HG03139 (cell line): ENCODE measurements at regions not wholly inside any gene's neighbourhood (a gene's known extent, or its start where the extent isn't known, plus 50 kb on each side); places are given as distances from the start of the nearest gene placed in this dataset.
"Not testable (repeated sequence)": the region's sequence is repeated elsewhere in the genome, so short reads cannot be mapped to it uniquely, and the experiment has no call there.

Experiments
- ATAC-seq: cut with Tn5 transposase; IDR thresholded peaks from one replicate; pipeline ENCODE4 v1.9.1; 2021; ENCODE audit not compliant: unreplicated experiment

DNA sequence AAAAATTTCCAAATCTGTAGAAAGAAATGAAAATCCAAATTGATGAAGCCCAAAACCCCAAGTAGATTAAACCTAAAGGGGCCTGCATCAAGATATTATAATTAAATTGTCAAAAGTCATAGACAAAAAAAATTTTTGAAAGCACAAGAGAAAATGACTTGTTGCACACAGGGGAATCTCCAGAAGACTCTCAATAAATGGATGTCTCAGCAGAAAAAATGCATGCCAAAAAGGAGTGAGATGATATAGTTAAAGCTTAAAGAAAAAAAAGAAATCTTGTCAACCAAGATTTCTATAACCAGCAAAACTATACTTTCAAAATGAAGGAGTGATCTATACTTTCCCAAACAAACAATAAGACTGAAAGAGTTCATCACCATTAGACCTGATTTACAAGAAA is 393.2 kb upstream of the SPAG17 start:
- ATAC-seq = no peak

DNA sequence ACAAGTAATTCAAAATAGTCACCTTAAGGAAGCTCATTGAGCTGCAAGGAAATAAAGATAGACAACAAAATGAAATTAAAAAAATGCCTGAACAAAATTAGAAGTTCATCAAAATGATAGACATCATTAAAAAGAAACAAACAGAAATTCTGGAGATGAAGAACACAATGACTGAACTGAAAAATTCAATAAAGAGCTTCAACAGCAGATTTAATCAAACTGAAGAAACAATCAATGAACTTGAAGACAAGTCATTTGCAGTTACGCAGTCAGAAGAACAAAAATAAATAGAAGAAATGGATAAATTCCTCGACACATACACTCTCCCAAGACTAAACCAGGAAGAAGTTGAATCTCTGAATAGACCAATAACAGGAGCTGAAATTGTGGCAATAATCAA is 390.0 kb upstream of the SPAG17 start:
- ATAC-seq = no peak

DNA sequence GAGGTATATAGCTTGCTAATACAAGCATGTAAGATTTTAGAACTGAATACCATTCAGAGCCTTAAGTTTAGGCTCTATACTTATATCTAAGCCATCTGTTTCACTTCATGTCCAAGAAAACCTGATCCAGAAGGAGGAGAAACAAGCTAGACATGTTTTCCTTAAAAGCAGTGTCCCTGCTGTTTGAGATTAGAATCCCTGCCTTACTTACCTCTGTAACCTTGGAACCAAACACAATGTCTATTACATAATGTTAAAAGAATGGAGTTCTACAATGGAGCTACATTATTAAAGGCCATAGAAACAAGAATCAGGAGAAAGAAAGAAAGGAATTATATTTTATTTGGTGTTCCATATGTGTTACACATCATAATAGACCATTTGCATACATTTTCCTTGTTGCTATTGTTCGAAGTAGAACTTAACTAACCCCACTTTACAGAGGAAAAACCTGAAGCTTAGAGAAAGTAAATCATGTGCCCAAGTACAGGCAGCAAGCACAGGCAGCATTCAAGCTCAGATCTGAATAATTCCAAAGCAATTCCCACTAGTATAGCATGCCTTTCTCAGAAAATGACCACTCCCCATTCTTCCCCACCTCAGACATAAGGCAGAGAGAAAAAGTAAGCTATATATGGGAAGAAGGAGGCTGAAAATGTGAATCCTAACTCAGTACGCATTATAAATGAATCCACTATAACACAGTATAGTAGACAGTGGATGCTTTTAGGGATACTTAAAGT is 380.1 kb upstream of the SPAG17 start:
- no peak for ATAC-seq

DNA sequence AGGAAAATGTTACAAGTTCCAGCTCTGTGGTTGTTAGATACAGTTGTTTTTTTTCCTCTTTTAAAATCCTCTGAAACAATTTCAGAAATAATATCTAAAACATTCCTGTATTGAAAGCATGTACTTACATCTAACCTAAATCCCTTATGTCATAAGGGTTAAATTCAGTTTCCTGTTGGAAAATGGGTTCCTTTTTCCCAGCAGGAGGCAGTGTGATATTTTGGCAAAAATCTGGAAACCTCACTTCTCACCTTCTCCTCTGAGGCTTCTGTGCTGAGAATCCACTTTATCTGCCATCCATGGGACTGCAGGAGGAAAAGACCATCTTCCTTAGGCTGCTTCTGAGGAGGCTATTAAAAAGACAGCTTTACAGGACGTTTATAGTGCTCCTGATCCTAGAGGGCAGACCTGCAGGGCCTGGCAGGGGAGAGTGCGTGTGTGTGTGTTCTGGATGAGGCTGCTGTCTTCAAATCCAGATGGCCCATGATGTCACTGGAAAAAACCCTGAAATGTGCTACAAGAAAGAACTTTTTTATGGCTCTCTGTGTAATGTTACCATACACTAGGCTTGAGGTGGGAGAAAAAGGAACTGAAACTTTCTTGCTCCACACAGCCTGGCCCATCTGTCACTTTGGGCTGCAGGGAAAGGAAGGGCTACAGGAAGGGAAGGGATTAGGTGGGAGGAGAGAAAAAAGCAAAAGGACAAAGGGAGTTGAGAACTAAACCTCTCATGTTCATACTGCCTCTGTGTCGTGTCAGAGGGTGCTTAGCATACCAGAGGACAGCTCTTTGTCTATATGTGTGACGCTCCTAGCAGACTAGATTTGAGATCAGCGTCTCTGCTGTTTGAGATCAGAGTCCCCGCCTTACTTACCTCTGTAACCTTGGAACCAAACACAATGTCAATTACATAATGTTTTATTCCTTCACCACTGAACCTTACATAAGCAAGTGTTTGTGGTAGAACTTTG is 379.2 kb upstream of the SPAG17 start:
- no peak for ATAC-seq

DNA sequence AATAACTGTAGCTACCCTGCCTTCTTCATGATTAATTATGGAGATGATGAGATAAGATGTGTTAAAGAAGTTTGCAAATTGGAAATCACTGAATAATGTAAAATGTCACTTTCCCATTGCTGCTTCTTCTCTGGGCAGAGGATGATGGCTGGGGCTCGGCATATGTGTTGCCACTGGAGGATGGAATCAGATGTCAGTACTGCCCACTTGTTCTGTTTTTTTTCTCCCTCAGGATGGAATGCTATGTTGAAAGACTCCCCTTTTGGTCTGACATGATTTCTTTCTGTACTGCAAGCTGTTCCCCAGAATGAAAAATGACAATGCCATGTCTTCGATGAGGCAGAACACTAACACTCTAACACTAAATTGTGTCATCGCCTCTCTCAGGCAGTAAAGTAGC is 373.9 kb upstream of the SPAG17 start:
- ATAC-seq = no peak

DNA sequence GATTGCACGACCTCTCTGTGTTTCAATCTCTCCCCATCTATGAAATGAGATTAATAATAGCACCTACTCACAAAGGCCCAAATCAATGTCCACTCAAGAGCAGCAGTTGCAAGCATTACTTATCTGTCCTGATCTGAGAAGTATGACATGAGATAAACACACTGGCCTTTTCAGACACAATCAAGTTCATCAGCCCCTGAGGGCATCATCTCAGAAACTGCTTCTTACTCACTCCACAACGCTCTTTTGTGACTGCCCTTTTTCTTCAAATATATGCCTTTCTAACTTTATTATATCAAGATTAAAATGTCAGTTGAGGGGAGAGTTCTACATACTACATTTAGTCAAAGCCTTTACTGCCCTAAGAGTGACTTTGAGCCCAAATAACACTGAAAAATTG is 371.9 kb upstream of the SPAG17 start:
- no peak for ATAC-seq

DNA sequence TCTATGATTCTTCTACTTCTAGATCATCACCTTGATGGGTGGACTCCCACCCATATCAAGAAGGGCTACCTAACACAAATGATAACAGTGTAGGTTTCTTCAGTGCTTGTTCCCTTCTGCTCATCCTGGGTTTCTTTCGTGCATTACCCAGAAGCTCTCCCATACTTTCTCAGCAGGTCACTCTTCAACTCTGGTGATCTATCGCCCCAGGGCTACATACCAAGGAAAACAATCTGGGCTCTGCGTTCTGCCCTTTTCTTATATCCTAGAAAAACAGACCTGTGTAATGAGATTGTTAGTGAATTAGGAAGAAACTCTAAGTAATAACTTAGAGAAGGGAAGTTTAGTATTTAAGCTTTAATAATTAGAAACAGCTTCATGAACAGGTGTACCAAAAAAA is 370.6 kb upstream of the SPAG17 start:
- no peak for ATAC-seq

DNA sequence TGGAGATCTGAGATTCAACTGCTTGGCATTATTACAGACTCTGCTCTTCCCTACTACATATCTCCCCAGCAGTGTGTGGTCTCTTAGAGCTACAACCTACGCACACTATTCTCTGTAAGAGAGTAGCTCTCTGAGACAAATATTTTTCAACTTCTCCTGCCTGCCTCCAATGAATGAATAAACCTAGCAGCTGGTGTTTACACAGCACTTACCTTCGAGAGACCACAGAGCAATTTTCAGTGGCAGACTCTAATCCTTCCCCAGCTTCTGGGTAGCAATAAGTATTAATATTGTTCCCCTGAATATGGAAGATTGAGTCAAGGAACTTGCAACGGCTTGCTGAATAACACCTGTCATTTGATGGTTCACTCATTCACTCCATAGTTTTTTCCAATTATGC is 350.9 kb upstream of the SPAG17 start:
- ATAC-seq = no peak

DNA sequence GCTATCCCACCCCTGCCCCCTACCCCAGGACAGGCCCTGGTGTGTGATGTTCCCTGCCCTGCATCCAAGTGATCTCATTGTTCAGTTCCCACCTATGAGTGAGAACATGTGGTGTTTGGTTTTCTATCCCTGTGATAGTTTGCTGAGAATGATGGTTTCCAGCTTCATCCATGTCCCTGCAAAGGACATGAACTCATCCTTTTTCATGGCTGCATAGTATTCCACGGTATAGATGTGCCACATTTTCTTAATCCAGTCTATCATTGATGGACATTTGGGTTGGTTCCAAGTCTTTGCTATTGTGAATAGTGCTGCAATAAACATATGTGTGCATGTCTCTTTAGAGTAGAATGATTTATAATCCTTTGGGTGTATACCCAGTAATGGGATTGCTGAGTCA is 326.9 kb upstream of the SPAG17 start:
- ATAC-seq = not testable (repeated sequence)

DNA sequence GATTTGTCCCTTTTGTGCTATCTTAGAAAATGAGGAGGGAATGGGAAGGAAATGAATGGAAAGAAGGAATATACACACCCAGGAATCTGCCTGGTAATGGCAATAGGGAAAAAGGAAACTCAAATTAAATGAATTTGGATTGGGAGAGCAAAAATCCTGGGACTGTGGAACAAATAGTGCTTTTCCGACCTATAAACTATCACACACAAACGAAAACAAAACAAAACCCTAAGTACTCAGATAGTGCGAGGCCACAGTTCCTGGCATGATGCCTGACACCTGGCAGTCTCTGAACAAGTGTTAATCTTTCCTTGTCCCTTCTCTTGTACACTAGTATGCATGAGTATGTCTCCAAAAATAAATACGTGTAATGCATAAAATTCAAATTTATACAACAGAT is 319.8 kb upstream of the SPAG17 start:
- no peak for ATAC-seq

DNA sequence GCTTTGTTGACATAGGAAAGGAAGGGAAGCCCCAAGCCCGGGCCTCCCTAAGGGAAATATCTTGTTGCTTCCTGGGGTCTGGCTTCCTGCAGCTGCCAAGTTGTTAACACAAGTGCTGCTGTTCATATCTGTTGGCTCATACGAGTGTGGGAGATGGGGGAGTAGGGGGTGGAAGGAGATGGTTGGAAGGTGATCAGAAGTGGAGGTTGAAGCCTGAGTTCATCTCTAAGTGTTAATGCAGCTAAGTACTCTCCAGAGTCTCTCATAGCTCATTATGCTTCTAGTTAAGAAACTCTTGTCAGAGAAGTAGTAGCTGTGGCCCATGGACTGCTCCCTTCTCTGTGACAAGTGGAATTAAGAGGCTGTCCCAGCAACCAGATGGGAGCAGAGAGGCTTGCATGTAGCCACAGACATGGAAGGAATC is 319.2 kb upstream of the SPAG17 start:
- no peak for ATAC-seq

DNA sequence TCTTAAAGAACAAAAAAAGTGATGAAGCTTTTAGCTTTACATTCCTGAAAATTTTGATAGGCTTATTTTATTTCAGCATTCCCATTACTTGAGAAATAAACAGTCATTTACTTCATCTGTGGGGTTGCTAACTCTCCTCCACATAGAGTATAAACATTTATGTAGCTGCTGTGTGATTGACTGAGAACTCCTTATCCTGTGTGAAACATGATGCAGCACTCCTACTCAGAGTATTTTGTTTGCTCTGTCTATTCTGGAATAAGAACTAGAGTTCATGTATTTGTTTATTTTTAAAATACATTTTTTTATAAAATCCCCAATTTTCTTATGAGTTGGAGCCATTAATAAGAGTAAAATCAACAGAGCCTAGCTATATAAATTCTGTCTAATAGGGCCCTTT is 318.7 kb upstream of the SPAG17 start:
- no peak for ATAC-seq

DNA sequence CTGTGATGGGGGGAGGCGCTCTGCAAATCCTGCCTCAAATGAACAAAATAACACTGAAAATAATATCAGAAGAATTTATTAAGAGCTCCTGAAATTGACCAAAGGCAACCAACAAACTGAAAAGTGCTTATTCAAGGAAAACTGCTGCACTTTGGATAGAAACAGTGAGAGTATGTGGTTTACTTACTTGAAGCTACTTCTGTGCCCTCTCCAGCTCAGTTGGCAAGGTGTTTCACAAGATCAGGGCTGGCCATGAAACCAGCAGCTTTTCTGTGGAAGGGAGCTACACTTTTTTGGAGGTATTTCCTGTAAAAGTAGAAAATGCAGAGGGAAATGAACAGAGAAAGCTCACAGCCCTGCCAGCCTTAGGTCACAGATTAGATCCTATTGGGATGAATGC is 310.0 kb upstream of the SPAG17 start:
- no peak for ATAC-seq

DNA sequence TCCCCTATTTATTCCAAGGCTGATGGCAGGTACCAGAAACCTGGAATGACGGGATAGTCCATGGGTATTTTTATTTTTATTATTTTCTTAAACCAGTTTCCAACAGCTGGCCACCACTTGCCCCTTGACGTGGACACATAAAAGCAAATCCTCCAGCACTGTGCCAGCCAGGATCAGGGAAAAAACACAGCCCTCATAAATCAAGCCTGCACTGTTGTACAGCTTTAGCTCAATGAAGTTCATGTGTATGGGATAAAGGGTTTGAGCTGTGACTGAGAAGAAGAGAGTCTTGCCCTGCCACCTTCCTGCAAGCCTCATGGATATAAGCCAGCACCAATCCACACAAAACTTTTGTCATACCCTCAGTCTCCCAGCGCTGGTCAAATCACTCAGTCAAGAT is 303.8 kb upstream of the SPAG17 start:
- ATAC-seq = no peak

DNA sequence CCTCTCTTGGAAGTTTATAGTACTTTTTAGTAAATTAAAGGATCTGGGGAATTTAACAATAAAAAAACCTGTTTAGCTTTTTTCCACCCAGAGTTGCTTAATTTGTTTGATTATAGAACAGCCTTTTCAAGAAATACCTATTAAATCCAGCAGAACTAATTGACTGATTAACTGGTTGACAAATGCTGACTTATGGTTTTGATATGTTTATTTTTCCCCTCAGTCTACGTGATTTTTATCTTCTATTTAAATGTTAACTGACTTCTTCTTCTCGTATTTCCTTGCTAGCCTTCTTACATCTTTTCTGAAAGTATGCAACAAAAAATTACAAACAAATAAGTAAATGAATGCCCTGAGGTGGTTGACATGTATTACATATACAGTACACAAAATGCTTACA is 302.9 kb upstream of the SPAG17 start:
- no peak for ATAC-seq

DNA sequence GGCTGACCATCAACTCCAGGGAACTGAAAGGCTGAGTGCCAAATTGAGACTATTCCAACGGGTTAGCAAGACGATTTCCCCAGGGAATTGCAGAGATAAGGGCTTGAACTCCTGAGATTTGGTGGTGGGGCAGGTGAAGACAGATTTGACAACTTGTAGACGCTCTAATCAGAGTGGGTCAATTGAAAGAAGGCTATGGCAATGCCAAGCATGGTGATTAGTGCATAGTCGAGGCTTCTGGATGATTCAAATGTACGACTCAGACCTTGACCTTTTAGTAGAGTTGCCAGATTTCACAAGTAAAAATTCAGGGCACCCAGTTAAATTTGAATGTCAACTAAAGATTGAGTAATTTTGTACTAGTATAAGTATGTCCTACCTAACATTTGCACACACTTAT is 302.1 kb upstream of the SPAG17 start:
- no peak for ATAC-seq

DNA sequence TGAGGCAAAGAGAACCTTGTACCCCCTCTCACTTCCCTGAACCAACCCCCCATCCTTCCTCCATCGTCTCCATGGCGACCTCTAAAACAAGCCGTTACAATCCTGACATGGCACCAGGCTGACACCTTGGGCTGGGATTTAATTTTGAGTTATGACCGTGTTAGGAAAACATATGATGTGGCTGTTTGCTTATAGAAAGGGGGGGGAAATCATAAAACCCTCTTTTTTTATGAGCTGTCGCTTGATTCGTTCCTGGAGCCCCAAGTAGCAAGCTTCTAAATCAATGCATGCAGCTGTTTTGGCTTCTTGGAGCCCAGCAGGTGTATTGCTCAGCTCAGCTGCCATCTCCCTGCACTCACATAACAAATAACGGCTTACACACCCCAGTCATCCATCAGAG is 301.2 kb upstream of the SPAG17 start:
- ATAC-seq = no peak

DNA sequence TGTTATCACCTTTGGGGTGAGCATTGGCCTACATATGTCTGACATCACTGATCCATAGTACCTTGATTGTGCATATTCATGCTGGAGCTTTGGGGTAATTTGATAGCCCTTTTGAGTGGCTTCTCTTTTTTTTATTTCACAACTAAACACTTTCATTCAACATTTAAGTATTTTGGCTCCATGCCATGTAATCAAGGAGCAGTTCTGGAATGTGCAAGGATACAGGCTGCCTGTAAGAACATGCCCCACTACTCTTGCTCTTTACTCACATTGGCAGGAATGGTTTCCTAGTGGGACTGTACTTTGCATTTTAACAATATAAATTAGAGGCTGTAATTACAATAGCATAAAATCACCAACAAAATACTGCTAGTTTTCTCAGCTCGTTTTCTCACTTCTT is 300.7 kb upstream of the SPAG17 start:
- ATAC-seq = no peak

DNA sequence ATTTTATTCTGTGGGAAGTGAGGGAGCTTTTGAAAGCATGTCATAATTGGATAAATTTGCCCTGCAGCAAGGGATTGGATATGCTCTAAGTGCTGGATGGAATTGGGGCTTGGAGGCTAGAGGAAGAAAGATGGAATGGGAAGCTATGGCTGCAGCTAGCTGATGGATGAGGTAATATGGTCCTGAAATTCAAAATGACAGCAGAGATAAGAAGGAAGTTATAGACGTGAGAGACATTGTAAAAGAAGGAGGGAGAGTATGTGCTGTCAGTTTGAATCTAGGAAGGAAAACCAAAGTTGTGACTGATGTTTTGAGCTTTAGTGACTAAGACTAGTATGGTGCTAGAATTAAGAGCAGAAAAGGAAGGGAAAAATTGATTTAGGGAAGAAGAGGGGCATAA is 299.9 kb upstream of the SPAG17 start:
- ATAC-seq = no peak

DNA sequence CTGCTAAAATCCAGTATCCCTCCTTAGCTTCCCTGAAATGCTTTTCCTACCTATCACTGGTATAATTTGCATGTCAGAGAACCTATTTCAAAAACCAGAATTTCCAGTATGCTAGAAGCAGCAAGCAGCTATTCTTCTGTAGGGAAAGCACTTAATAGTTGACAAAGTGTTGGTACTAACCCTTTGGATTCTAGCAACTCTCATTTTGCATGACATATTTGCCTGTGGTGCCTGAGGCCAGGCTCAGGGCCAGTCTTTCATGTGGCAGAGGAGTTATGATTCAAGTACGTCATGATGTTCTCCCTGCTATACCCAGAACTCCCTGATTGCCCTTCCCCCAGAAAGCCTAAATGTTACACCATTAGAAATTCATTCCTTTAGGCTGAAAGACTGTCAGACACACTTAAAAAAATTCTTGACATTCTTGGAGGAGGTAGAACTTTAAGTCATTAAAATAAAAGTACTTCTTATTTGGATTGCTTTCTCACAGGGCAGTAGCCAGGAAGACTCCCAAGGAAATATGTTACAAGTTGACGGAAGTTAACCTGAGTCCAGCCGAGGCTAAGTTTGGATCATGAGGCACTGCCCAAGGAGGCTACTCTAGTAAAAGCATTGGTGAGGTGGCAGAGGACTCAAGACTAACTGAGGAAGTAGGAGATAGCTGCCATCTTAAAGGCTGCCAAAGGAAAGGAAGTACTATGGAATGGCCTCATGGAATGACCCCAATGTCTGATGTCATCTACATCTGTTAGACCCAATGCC is 298.4 kb upstream of the SPAG17 start:
- ATAC-seq = no peak

DNA sequence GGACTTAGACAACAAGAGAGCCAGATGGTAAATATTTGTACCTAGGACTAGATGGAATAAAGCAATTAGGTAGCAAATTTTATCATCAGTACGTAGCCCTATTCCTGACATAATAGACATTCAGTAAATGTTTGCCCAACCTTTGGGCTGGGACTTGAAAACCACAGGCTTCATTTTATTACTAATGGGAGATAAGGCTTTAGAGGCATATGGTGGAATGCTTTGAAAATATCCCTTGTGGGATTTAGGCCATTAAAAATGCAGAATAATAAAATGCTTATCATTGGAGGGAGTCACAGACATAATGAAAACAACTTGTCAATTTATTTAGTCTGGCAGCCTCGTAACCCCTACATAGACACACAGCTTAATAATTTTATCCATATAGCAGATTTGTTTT is 296.1 kb upstream of the SPAG17 start:
- no peak for ATAC-seq

DNA sequence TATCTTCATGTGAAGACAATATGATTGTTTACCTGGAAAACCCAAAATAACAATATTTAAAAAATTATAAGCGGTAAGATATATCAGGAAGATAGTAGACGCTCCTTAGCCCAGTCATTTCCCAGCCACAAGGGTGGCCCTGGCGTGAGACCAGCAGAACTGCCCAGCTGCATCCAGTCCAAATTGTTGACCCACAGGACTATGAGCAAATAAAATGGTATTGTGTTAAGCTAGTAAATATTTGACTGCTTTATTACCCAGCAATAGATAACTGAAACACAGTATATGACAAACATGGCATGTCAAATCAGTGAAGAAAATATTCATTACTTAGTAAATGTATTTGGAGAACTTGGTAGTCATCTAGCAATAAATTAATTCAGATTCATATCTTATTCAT is 294.3 kb upstream of the SPAG17 start:
- no peak for ATAC-seq
